ENCODE measurements at regions not wholly inside any gene's neighbourhood (a gene's known extent, or its start where the extent isn't known, plus 50 kb on each side); places are given as distances from the start of the nearest gene placed in this dataset.

DNA sequence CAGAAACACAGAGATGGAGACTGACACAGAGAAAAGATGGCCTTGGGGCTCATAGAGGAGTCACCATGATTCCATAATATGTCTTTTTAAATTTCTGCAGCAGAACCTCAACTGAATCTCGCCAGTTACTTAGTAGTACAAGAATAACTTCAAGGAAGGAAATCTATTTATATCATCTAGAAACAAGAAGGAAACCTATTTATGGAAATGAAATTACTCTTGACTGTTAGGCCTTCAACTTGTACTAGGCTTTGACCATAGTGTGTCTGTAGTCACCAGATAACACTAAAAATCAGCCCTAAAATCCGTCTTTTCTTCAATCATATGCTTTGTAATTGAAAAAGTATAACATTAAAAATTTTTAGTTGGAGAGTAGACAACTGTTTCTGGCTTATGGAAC, 740.4 kb downstream of the TRIML1 start:
- no peaks in the 10 kb centered on the region for H3K36me3 ChIP-seq (ENCODE audit: control insufficient read depth, insufficient read depth, low read length)
- no CpG with 5 or more reads among the region's 2 CpGs for WGBS, 2 experiments (ENCODE audit: extremely low coverage in 2 of 2, insufficient read length in 1 of 2)
- no peaks in the 10 kb centered on the region for H3K79me1 ChIP-seq (ENCODE audit: low read depth in 1 of 2, low read length in 2 of 2)
- BruUV-seq (replicated peaks): no TSS peak
- ChIA-PET POLR2A (ENCODE audit: unreplicated experiment) (no interaction called here), CTCF (no interaction called here)
- H3K9me3 ChIP-seq (ENCODE audit: control insufficient read depth, insufficient read depth, low read length): no peaks in the 10 kb centered on the region
- H4K91ac ChIP-seq (ENCODE audit: insufficient read depth, low read depth, low read length): no peak overlapping the region
- H2BK20ac ChIP-seq (ENCODE audit: low read depth, low read length): no peak overlapping the region
- in situ Hi-C loops (cut with MboI; ENCODE audit: low sequenced_read_pairs) (no loop called here), dilution Hi-C loops (cut with HindIII; ENCODE audit: low sequenced_read_pairs, unreplicated experiment) (no loop called here), intact Hi-C loops (cut with micrococcal nuclease) (no loop called here)
- no peak overlapping the region for H2AK9ac ChIP-seq (replicated peaks; ENCODE audit: low read depth, low read length, poor library complexity)
- H3K18ac ChIP-seq (ENCODE audit: low read depth, low read length): no peak overlapping the region
- H3K27me3 ChIP-seq (ENCODE audit: control insufficient read depth, insufficient read depth, low read length): no peaks in the 10 kb centered on the region
- H3K4me2 ChIP-seq (ENCODE audit: low read depth, low read length): no peak overlapping the region
- H2BK120ac ChIP-seq (ENCODE audit: low read depth, low read length): no peak overlapping the region
- no peaks in the 10 kb centered on the region for H4K20me1 ChIP-seq (ENCODE audit: insufficient read depth, low read length)
- no peaks in the 10 kb centered on the region for H3K9me1 ChIP-seq (ENCODE audit: insufficient read depth, low read length)
- no peak for DNase-seq
- no peaks in the 10 kb centered on the region for H3K4me1 ChIP-seq (ENCODE audit: control insufficient read depth, insufficient read depth, low read length)
- no peak overlapping the region for H3K23ac ChIP-seq (ENCODE audit: low read depth, low read length)
- TF ChIP-seq, protein P1, sequence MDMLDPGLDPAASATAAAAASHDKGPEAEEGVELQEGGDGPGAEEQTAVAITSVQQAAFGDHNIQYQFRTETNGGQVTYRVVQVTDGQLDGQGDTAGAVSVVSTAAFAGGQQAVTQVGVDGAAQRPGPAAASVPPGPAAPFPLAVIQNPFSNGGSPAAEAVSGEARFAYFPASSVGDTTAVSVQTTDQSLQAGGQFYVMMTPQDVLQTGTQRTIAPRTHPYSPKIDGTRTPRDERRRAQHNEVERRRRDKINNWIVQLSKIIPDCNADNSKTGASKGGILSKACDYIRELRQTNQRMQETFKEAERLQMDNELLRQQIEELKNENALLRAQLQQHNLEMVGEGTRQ (IDR thresholded peaks at IDR 0.05; ENCODE audit: low read depth, low read length): no peak
- TF ChIP-seq CHD1 (IDR thresholded peaks at IDR 0.05; ENCODE audit: low read depth, low read length) (no peak), FOS (IDR thresholded peaks at IDR 0.05; ENCODE audit: low read depth, low read length) (no peak), RCOR1 (IDR thresholded peaks at IDR 0.05; ENCODE audit: insufficient replicate concordance, low read length) (no peak), CEBPB (IDR thresholded peaks at IDR 0.05; ENCODE audit: low read depth, low read length) (no peak), MAZ (IDR thresholded peaks at IDR 0.05; ENCODE audit: borderline replicate concordance, low read depth, low read length) (no peak), RFX5 (IDR thresholded peaks at IDR 0.05; ENCODE audit: low read depth, low read length) (no peak), POLR2A (IDR thresholded peaks at IDR 0.05; ENCODE audit: low read depth, low read length) (no peak), NFE2L2 (IDR thresholded peaks at IDR 0.05; ENCODE audit: low read depth, low read length) (no peak), MAFK (IDR thresholded peaks at IDR 0.05; ENCODE audit: low read depth, low read length) (no peak), MXI1 (IDR thresholded peaks at IDR 0.05; ENCODE audit: borderline replicate concordance, low read depth, low read length) (no peak), SMC3 (IDR thresholded peaks at IDR 0.05; ENCODE audit: low read depth, low read length) (no peak), RAD21 (IDR thresholded peaks at IDR 0.05; ENCODE audit: low read length) (no peak), BHLHE40 (IDR thresholded peaks at IDR 0.05; ENCODE audit: low read depth, low read length) (no peak)
- TF ChIP-seq, protein P2, sequence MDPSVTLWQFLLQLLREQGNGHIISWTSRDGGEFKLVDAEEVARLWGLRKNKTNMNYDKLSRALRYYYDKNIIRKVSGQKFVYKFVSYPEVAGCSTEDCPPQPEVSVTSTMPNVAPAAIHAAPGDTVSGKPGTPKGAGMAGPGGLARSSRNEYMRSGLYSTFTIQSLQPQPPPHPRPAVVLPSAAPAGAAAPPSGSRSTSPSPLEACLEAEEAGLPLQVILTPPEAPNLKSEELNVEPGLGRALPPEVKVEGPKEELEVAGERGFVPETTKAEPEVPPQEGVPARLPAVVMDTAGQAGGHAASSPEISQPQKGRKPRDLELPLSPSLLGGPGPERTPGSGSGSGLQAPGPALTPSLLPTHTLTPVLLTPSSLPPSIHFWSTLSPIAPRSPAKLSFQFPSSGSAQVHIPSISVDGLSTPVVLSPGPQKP (IDR thresholded peaks at IDR 0.05; ENCODE audit: borderline replicate concordance, low read depth, low read length): no peak
- TF ChIP-seq, protein P3, sequence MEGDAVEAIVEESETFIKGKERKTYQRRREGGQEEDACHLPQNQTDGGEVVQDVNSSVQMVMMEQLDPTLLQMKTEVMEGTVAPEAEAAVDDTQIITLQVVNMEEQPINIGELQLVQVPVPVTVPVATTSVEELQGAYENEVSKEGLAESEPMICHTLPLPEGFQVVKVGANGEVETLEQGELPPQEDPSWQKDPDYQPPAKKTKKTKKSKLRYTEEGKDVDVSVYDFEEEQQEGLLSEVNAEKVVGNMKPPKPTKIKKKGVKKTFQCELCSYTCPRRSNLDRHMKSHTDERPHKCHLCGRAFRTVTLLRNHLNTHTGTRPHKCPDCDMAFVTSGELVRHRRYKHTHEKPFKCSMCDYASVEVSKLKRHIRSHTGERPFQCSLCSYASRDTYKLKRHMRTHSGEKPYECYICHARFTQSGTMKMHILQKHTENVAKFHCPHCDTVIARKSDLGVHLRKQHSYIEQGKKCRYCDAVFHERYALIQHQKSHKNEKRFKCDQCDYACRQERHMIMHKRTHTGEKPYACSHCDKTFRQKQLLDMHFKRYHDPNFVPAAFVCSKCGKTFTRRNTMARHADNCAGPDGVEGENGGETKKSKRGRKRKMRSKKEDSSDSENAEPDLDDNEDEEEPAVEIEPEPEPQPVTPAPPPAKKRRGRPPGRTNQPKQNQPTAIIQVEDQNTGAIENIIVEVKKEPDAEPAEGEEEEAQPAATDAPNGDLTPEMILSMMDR (conservative IDR thresholded peaks at IDR 0.05; ENCODE audit: low read depth, low read length): no peak
- H3K4ac ChIP-seq (ENCODE audit: low read depth, low read length): no peak overlapping the region
- no peak overlapping the region for H4K8ac ChIP-seq (ENCODE audit: low read depth in 2 of 2, low read length in 2 of 2)
- H3K14ac ChIP-seq (replicated peaks; ENCODE audit: low read depth, low read length): no peak overlapping the region
- H2BK5ac ChIP-seq (ENCODE audit: low read depth, low read length, poor library complexity, severe bottlenecking): no peak overlapping the region
- H3K27ac ChIP-seq (ENCODE audit: insufficient read depth, low read length): no peak overlapping the region
- no peak overlapping the region for H3K9ac ChIP-seq (ENCODE audit: low read depth, low read length)
- H2AFZ ChIP-seq (replicated peaks; ENCODE audit: low read length, poor library complexity): no peak overlapping the region
- no peak overlapping the region for H3K56ac ChIP-seq (ENCODE audit: extremely low read depth, insufficient read depth, low read length)
- H3K4me3 ChIP-seq (ENCODE audit: insufficient read depth, low read depth, low read length): no peak overlapping the region
- ATAC-seq (ENCODE audit: low read depth): no peak
- no peak overlapping the region for H2BK15ac ChIP-seq (ENCODE audit: low read depth, low read length)
- H4K5ac ChIP-seq (ENCODE audit: low read depth, low read length): no peak overlapping the region
- no peak overlapping the region for H2AK5ac ChIP-seq (ENCODE audit: low read depth, low read length)

Measured in IMR-90 (cell line).